SH-SY5Y (cell line): ENCODE measurements at regions not wholly inside any gene's neighbourhood (a gene's known extent, or its start where the extent isn't known, plus 50 kb on each side); places are given as distances from the start of the nearest gene placed in this dataset.

ENCODE experiments used
- GATA2 ChIP-seq: IDR thresholded peaks from 2 replicates; pipeline ENCODE4 v1.6.1; 2011; ENCODE audit warnings: mild to moderate bottlenecking, low read depth, low read length
- GATA3 ChIP-seq: IDR thresholded peaks from 2 replicates; pipeline ENCODE4 v1.6.1; 2011; ENCODE audit warnings: low read depth, mild to moderate bottlenecking, low read length, moderate library complexity

DNA sequence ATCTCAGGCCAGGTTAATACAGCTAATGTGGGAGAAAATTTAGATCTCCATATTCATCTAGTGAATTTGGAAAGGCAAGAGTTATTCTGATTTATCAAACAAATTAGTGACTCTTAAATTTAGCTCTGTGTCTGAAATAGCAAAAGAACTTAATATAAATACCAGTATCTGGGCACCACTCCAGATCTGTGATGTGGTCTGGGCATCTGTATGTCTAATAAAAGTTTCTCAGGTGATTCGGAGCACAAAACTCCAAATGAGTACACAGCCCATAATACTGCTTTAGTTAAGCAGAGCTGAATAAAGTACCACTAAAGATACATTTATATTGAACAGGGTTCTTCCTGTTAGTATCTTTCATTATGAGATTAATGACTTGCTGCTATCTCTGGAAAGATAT, 261.4 kb downstream of the BAMBI start:
- TF ChIP-seq GATA3, result no peak
- TF ChIP-seq GATA2, result no peak
